ENCODE measurements at regions not wholly inside any gene's neighbourhood (a gene's known extent, or its start where the extent isn't known, plus 50 kb on each side); places are given as distances from the start of the nearest gene placed in this dataset.

DNA sequence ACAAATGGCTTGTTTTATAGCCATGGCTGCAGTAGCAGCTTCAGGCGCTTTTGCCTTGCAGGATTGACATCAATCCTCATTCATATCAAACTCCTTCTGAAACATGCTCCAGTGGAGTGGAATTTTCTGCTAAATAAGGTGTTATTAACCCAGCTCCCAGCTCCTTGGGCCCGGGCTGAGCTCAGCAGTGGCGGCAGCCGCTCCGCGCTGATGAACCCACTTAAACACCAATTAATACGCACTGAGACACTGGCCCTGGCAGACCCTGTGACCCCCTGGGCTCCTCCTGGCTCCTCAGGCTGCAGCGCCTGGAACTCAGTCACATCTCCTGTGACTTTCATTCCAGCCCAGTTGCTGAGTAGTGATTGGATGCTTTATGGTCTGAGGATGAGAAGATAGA, 137.4 kb upstream of the GRIK3 start:
- no CpG with 5 or more reads among the region's 8 CpGs for WGBS (ENCODE audit: extremely low coverage, insufficient read length, low lambda C conversion rate)
- H2BK20ac ChIP-seq (ENCODE audit: low read depth, low read length, poor library complexity, severe bottlenecking) = no peak overlapping the region
- no peak overlapping the region for H2BK15ac ChIP-seq (ENCODE audit: low read depth, low read length)
- H3K36me3 Mint-ChIP-seq (ENCODE audit: insufficient read depth in 1 of 3, low read depth in 3 of 3) = no peaks in the 10 kb centered on the region
- H3K23ac ChIP-seq (ENCODE audit: insufficient read length, low read depth, low read length) = no peak overlapping the region
- H3K79me2 ChIP-seq (ENCODE audit: insufficient read depth, low read length) = no peaks in the 10 kb centered on the region
- TF ChIP-seq, protein P1, sequence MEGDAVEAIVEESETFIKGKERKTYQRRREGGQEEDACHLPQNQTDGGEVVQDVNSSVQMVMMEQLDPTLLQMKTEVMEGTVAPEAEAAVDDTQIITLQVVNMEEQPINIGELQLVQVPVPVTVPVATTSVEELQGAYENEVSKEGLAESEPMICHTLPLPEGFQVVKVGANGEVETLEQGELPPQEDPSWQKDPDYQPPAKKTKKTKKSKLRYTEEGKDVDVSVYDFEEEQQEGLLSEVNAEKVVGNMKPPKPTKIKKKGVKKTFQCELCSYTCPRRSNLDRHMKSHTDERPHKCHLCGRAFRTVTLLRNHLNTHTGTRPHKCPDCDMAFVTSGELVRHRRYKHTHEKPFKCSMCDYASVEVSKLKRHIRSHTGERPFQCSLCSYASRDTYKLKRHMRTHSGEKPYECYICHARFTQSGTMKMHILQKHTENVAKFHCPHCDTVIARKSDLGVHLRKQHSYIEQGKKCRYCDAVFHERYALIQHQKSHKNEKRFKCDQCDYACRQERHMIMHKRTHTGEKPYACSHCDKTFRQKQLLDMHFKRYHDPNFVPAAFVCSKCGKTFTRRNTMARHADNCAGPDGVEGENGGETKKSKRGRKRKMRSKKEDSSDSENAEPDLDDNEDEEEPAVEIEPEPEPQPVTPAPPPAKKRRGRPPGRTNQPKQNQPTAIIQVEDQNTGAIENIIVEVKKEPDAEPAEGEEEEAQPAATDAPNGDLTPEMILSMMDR (conservative IDR thresholded peaks at IDR 0.05) = no peak
- no peaks in the 10 kb centered on the region for H3K27me3 ChIP-seq (ENCODE audit: insufficient read depth, low read length)
- H3K18ac ChIP-seq (ENCODE audit: insufficient read length, low read depth, low read length) = no peak overlapping the region
- no peak overlapping the region for H2BK12ac ChIP-seq (ENCODE audit: insufficient read length, low read depth, low read length)
- H3K79me1 ChIP-seq (ENCODE audit: insufficient read depth, low read depth, low read length, poor library complexity, severe bottlenecking) = no peaks in the 10 kb centered on the region
- H3K56ac ChIP-seq (ENCODE audit: insufficient read length, low read depth, low read length) = no peak overlapping the region
- H3K4ac ChIP-seq (ENCODE audit: low read depth, low read length) = no peak overlapping the region
- no peaks in the 10 kb centered on the region for H3K23me2 ChIP-seq (ENCODE audit: insufficient read length, low read depth, low read length, poor library complexity, severe bottlenecking)
- H3K9me3 Mint-ChIP-seq = no peaks in the 10 kb centered on the region; a peak in 1 of 5 replicates
- no peak overlapping the region for H3K14ac ChIP-seq (ENCODE audit: insufficient read depth, low read length)
- no peak overlapping the region for H3K4me2 ChIP-seq (ENCODE audit: insufficient read depth, insufficient read length, low read length)
- H3K4me1 Mint-ChIP-seq = peaks cover 10 to 18% of the 10 kb centered on the region in 2 experiments
- no peak overlapping the region for H3K9ac ChIP-seq (ENCODE audit: extremely low read depth, insufficient read length, low read length)
- no peaks in the 10 kb centered on the region for H3K4me1 ChIP-seq (ENCODE audit: insufficient read depth, low read length)
- no peak overlapping the region for H2BK5ac ChIP-seq (ENCODE audit: insufficient read length, low read length)
- no peak overlapping the region for H2AK5ac ChIP-seq (ENCODE audit: insufficient read length, low read length)
- H3K27ac Mint-ChIP-seq = no peak overlapping the region
- no peaks in the 10 kb centered on the region; the same call in none of the 2 replicates for H3K27me3 Mint-ChIP-seq (ENCODE audit: low read depth)
- no peak overlapping the region for H3T11ph ChIP-seq (ENCODE audit: low read length)
- no peak overlapping the region for H4K5ac ChIP-seq (ENCODE audit: insufficient read length, low read depth, low read length)
- no peaks in the 10 kb centered on the region for H4K20me1 ChIP-seq (ENCODE audit: control insufficient read depth, insufficient read depth, insufficient read length)
- no peak overlapping the region for H3K27ac ChIP-seq (ENCODE audit: insufficient read length, low read depth, low read length)
- H2BK120ac ChIP-seq (ENCODE audit: low read depth, low read length, poor library complexity, severe bottlenecking) = no peak overlapping the region
- no peak overlapping the region for H4K8ac ChIP-seq (replicated peaks; ENCODE audit: insufficient read length, low read depth, low read length)
- no peak for DNase-seq
- H3K9me3 ChIP-seq (ENCODE audit: control insufficient read depth, low read depth, low read length) = no peaks in the 10 kb centered on the region
- no peak overlapping the region for H4K91ac ChIP-seq (ENCODE audit: insufficient read length, low read depth, low read length)
- no peak overlapping the region for H3K4me3 Mint-ChIP-seq
- no peak overlapping the region for H2AFZ ChIP-seq (ENCODE audit: low read length)

All from H9 (cell line).